DOHH2 (cell line): ENCODE measurements at regions not wholly inside any gene's neighbourhood (a gene's known extent, or its start where the extent isn't known, plus 50 kb on each side); places are given as distances from the start of the nearest gene placed in this dataset.

Experiments
- H3F3A ChIP-seq: fragments of 200-600 bp; sonication (generic), shearing (Covaris generic); 2 replicates; pipeline ENCODE4 v1.6.0; 2016; ENCODE audit warnings: antibody characterized with exemption, mild to moderate bottlenecking; ENCODE audit not compliant: control insufficient read depth, insufficient read depth
- H3K27ac ChIP-seq: fragments of 200-600 bp; sonication (generic); 2 replicates; pipeline ENCODE4 v1.5.1; 2014; ENCODE audit warnings: low read depth, mild to moderate bottlenecking, low read length, moderate library complexity
- H3K27me3 ChIP-seq: fragments of 200-600 bp; sonication (generic); 2 replicates; pipeline ENCODE4 v1.6.1; 2014; ENCODE audit warnings: mild to moderate bottlenecking, low read length, mixed read lengths; ENCODE audit not compliant: control insufficient read depth
- H3K36me3 ChIP-seq: fragments of 200-600 bp; sonication (generic); 2 replicates; pipeline ENCODE4 v1.6.1; 2014; ENCODE audit warnings: mild to moderate bottlenecking, low read length, moderate library complexity, mixed read lengths; ENCODE audit not compliant: control insufficient read depth
- H3K4me1 ChIP-seq: fragments of 200-600 bp; sonication (generic); 2 replicates; pipeline ENCODE4 v1.6.1; 2014; ENCODE audit warnings: mild to moderate bottlenecking, low read length, mixed read lengths; ENCODE audit not compliant: control insufficient read depth
- H3K4me2 ChIP-seq: fragments of 200-600 bp; sonication (generic); 2 replicates; pipeline ENCODE4 v1.6.0; 2014; ENCODE audit warnings: mild to moderate bottlenecking, low read length, moderate library complexity
- H3K4me3 ChIP-seq: fragments of 200-600 bp; sonication (generic); 2 replicates; pipeline ENCODE4 v1.5.1; 2014; ENCODE audit warnings: mild to moderate bottlenecking, low read length, mixed read lengths
- H3K79me2 ChIP-seq: fragments of 200-600 bp; sonication (generic); 2 replicates; pipeline ENCODE4 v1.6.1; 2014; ENCODE audit warnings: mild to moderate bottlenecking, low read length, mixed read lengths; ENCODE audit not compliant: control insufficient read depth
- H3K9me2 ChIP-seq: fragments of 200-600 bp; sonication (generic); replicated peaks from 2 replicates; pipeline ENCODE4 v1.6.1; 2014; ENCODE audit warnings: mild to moderate bottlenecking, low read length, mixed read lengths; ENCODE audit not compliant: control insufficient read depth
- H3K9me3 ChIP-seq: fragments of 200-600 bp; sonication (generic); 2 replicates; pipeline ENCODE4 v1.6.1; 2014; ENCODE audit warnings: antibody characterized with exemption, low read length, mixed read lengths; ENCODE audit not compliant: control insufficient read depth, insufficient read depth
- H4K20me1 ChIP-seq: fragments of 200-600 bp; sonication (generic); 2 replicates; pipeline ENCODE4 v1.6.0; 2014; ENCODE audit warnings: low read depth, mild to moderate bottlenecking, antibody characterized with exemption, low read length, moderate library complexity; ENCODE audit not compliant: control insufficient read depth, insufficient read depth
- CTCF ChIP-seq: fragments of 200-600 bp; sonication (generic); IDR thresholded peaks from one replicate; pipeline ENCODE4 v1.5.1; 2014; ENCODE audit warnings: antibody characterized with exemption, mild to moderate bottlenecking, low read depth, low read length; ENCODE audit not compliant: poor library complexity, severe bottlenecking
- EZH2phosphoT487 ChIP-seq: fragments of 200-600 bp; sonication (generic); IDR thresholded peaks from 2 replicates; pipeline ENCODE4 v1.6.1; 2017; ENCODE audit warnings: borderline replicate concordance, mild to moderate bottlenecking, antibody characterized with exemption, low read length, moderate library complexity, mixed read lengths

DNA sequence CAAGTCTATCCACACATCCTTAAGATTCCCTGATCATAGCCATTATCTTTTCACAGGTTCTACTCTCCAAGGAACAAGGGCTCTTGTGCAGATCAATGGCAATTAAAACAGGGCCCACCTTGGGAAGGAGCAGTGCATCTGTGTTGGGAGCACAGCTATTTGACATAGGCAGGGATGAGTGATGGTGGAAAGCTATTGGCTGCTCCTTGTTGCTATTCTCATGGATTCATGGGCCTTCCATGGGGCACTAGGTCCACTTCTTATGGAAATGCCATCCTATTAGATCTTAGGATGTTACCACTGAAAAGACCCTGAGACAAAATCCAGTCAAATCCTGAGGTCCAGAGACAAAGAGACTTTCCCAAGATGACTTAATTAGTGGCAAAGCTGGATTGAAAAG lies 148.6 kb upstream of the MTNR1B start:
- Histone ChIP-seq H3K27me3 (no peaks in the 10 kb centered on the region), H3K27ac (no peak overlapping the region), H3K4me1 (no peaks in the 10 kb centered on the region), H3F3A (no peaks in the 10 kb centered on the region), H3K9me2 (no peaks in the 10 kb centered on the region), H4K20me1 (no peaks in the 10 kb centered on the region), H3K4me3 (no peak overlapping the region), H3K79me2 (no peaks in the 10 kb centered on the region), H3K9me3 (no peaks in the 10 kb centered on the region), H3K4me2 (no peak overlapping the region), H3K36me3 (no peaks in the 10 kb centered on the region)
- TF ChIP-seq EZH2phosphoT487 (no peak), CTCF (no peak)

GRCh38 chr11:92822410-92822809 lies 147.0 kb upstream of the MTNR1B start:
- H3K9me2 ChIP-seq, result no peaks in the 10 kb centered on the region
- no peaks in the 10 kb centered on the region for H3K4me1 ChIP-seq
- H3K79me2 ChIP-seq, result no peaks in the 10 kb centered on the region
- H3K9me3 ChIP-seq, result no peaks in the 10 kb centered on the region
- H4K20me1 ChIP-seq, result no peaks in the 10 kb centered on the region
- TF ChIP-seq EZH2phosphoT487 (no peak), CTCF (no peak)
- H3K4me2 ChIP-seq, result no peak overlapping the region
- H3F3A ChIP-seq, result no peaks in the 10 kb centered on the region
- no peaks in the 10 kb centered on the region for H3K36me3 ChIP-seq
- H3K4me3 ChIP-seq, result no peak overlapping the region
- H3K27me3 ChIP-seq, result no peaks in the 10 kb centered on the region
- no peak overlapping the region for H3K27ac ChIP-seq

GRCh38 chr11:92826136-92826535 lies 143.3 kb upstream of the MTNR1B start:
- Histone ChIP-seq H3K4me1 (no peaks in the 10 kb centered on the region), H3K36me3 (no peaks in the 10 kb centered on the region), H3K9me2 (no peaks in the 10 kb centered on the region), H3K4me2 (no peak overlapping the region), H3K79me2 (no peaks in the 10 kb centered on the region), H3K27ac (no peak overlapping the region), H3K4me3 (no peak overlapping the region), H4K20me1 (no peaks in the 10 kb centered on the region), H3K27me3 (no peaks in the 10 kb centered on the region), H3F3A (no peaks in the 10 kb centered on the region), H3K9me3 (no peaks in the 10 kb centered on the region)
- TF ChIP-seq CTCF, result no peak

- H3K4me2 ChIP-seq, result no peak overlapping the region
- H3F3A ChIP-seq, result no peaks in the 10 kb centered on the region
- no peak for TF ChIP-seq EZH2phosphoT487
- TF ChIP-seq CTCF, result no peak
- no peaks in the 10 kb centered on the region for H3K4me1 ChIP-seq
- no peak overlapping the region for H3K27ac ChIP-seq
- no peaks in the 10 kb centered on the region for H3K27me3 ChIP-seq
- no peaks in the 10 kb centered on the region for H3K36me3 ChIP-seq
- H3K79me2 ChIP-seq, result no peaks in the 10 kb centered on the region
- no peaks in the 10 kb centered on the region for H4K20me1 ChIP-seq
- H3K9me3 ChIP-seq, result no peaks in the 10 kb centered on the region
- no peaks in the 10 kb centered on the region for H3K9me2 ChIP-seq
- H3K4me3 ChIP-seq, result no peak overlapping the region
Observed at GRCh38 chr11:92826603-92827002, 142.8 kb upstream of the MTNR1B start.
